ENCODE measurements at regions not wholly inside any gene's neighbourhood (a gene's known extent, or its start where the extent isn't known, plus 50 kb on each side); places are given as distances from the start of the nearest gene placed in this dataset.
"Not testable (repeated sequence)": the region's sequence is repeated elsewhere in the genome, so short reads cannot be mapped to it uniquely, and the experiment has no call there.

DNA sequence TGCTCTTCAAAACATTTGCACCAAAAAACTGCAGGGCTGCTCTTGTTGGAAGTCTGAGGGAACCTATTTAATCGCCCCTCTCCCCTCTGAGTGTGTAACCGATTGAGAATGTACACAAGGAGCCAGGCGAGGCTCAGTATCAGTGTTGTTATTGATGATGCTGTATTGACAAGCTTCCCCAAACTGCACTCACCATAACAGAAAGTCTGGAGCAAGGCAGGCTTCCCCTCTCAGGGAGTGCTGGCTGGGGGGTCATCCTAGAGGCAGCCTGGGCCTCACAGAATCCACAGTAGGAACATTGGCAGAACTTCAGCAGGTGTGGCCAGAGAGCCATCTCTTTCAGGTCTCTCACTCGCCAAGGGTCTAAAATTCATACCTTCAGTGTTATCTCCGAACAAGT lies 58.1 kb upstream of the TUNAR start:
- DNase-seq (ENCODE audit: low spot score) (no peak), FAIRE-seq (no peak)

DNA sequence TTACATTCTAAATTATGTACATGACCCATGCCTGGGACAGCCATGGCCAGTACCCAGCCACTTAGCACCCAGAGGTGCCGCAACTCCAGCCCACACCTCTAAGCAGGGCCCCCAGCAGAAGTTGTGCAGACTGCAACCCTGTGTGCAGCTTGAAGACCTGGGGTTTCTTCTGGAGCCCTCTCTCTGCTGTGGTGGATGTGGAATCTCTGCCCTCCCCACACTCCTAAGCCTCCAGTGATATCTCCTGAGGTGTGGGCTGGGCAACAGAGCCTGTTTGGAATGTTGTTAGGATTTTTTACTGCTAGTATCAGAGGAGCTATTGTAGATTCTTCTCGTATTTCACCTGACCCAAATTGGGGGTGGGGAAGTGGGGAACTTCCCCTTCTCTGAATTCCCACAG lies 59.4 kb upstream of the TUNAR start:
- FAIRE-seq, result no peak
- DNase-seq (ENCODE audit: low spot score), result no peak

DNA sequence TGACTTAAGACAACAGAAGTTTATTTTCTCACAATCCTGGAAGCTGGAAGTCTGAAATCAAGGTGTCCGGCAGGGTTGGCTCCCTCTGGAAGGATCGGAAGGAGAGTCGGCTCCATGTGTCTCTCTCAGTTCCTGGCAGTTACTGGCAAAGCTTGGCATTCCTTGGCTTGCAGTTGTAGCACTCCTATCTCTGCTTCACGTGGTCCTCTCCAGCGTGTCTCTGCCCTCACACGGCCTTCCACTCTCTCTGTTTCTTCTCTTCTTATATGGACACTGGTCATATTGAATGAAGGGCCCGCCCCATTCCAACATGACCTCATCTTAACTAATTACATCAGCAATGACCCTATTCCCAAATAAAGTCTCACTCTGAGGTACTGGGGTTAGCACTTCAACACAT lies 60.1 kb upstream of the TUNAR start:
- FAIRE-seq (no peak), DNase-seq (ENCODE audit: low spot score) (no peak)

DNA sequence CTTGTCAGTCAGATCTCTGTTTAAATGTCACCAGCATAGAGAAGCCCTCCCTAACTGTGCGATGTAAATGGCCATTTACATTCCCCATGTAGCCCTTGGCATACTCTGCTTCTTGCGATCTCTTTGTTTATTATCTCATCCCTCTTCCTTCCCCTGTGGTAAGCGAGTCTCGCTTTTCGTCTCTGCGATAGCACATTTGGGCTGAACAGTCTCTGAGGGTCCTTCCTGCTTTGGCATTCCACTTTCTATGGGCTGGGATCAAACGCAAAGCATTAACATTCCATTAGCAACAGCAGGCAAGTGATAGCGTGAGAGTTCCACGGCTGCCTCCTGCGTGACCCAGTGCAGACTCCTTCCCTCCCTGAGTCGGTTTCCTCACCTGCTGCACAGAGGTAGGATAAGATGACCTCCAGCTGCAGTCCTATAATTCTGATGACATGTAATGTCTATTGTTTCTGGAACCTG lies 61.4 kb upstream of the TUNAR start:
- DNase-seq (ENCODE audit: low spot score) (no peak), FAIRE-seq (no peak)

DNA sequence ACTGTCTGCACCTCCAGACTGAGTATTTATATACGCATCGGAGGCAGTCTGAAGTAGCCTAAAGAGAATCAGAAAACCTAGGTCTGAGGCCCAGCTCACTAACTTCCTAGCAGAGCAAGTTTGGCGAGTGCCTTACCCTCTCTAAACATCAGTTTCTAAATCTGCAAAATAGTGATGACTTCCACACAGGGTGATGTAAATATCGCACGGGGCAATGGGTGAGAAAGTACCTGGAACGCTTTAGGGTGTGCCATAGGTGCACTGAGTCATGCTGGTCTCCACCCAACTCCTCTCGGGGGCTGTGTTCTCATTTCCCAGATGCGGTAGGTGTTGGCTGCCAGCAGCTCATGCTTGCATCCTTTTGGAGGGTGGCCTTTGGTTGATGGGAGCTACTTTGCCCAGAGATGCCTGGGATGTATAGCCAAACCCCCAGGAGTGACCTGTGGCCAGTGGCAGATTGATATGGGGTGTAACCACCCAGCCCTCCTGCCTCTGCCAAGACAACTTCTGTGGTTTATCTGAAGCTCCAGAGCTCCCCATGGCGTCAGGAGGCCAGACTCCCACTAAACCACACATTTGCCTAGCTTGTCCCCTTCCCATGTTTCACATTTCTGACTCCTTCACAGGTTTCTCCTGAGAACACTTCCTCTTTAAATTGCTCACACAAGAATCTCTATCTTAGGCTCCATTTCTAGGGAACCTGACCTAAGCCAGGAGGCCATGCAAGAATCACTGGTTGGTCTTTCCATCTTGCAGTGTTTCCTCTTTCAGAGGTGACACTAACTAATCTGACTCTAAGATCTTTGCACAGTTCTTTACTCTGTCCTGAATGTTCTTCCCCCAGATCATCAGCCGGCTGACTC lies 62.0 kb upstream of the TUNAR start:
- DNase-seq (ENCODE audit: low spot score), result no peak

DNA sequence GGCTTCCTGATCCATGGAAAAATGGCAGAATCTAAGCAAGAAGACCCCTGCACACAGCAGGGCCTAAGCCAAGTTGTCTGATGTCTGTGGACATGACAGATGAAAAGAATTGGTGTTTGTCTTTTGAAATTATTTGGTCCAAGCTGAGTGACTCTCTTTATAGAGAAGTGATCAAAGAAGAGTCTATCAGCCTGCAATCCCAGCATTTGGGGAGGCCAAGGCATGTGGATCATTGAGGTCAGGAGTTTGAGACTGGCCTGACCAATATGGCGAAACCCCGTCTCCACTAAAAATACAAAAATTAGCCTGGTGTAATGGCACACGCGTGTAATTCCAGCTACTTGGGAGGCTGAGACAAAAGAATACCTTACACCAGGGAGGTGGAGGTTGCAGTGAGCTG lies 64.8 kb upstream of the TUNAR start:
- FAIRE-seq, result no peak

More for the DNA sequence above, 62.0 kb upstream of the TUNAR start:
- FAIRE-seq, result no peak

DNA sequence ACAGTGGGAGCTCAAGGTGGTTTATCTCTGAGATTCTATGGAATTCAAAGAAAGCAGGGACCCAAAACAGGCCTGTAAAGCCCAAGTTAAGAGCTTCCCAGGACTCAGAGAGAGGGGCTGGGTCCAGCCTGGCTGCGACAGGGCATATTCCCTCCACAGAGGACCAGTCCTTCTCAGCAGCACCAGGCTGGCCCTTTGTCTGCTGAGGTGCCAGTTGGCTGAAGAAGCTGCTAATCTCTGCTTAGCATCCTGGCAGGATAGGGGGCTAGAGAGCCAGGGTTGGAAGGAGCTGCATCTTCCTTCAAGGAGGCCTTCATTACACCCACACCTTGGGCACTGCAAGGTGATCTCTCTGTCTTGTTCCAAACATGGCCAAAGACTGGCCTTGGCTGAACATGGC lies 68.3 kb upstream of the TUNAR start:
- DNase-seq (ENCODE audit: low spot score), result no peak
- FAIRE-seq, result no peak

More for the DNA sequence above, 64.8 kb upstream of the TUNAR start:
- no peak for DNase-seq (ENCODE audit: low spot score)

DNA sequence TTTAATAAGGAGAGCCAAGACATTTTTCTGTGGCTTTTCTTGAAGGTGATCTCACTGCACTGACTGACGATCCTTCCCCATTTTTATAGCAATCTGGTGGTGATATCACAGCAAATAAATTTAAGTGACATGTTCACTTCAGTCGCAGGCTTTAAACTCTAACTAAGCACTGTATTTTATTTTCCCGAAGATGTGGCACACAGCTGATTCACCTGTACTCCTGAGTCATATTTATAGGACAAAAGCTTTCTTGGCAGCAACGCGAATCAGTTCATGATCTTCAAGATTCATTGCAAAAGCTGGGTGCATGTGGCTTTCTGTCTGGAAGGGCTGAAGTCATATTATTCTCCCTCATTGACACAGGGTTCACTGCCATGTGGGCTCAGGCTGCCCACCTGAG lies 79.8 kb upstream of the TUNAR start:
- DNase-seq (ENCODE audit: low spot score) (no peak), FAIRE-seq (no peak)

DNA sequence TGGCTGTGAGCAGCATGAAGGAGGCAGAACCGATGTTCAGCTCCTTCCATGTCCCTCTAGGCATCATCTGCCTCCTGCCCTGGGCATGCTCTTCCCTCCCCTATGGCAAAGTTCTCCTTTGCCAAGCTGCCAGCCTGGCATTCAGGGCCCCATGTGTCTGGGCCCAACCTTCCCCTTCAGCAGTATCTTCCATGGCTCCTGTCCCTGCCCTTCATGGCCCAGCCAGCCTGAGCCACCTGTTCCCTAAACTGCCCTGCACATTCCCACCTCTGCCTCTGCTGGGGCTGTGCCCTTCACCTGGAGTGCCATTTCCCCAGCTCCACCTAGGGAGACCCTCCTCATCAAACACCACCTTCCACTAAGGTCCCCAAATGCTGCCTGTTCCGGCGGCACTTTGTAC lies 74.0 kb upstream of the TCL1A start:
- DNase-seq (ENCODE audit: low spot score) (no peak), FAIRE-seq (no peak)

DNA sequence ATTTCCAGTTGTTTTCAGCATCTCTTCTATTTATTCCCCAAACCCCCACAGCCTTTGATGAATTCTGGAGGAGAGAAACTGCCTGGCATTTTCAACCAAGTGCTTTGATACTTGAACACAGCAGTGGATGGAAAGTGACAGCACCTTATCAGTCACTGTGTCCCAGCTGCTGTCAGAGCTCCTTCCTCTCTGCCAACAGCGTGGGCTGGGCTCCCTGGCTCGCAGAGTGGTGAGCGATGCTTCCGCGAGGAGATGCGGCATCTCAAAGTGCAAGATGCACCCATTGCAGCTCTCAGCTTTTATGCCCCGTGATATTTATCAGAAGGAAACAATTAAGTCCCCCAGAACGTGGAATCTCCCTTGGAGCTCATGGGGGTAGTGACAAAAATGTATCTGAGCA lies 72.6 kb upstream of the TCL1A start:
- FAIRE-seq, result no peak

DNA sequence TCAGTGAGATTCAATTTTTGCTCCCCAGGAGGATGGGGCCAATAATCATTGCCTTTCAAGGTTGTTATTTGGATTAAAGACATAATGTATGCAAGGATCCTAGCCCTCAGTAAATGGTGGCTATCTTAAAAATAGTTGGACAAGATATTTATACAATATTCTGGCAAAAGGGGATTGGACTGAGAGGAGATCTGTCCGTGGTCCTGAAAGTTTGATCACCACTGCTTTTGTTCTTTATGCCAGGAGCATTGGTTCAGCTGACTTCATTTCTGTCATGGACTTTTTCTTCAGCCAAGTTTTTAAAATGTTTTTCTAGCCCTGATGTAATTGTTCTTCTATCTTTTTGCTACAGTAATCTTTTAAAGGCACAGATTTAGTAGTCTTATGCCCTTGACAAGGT lies 70.2 kb upstream of the TCL1A start:
- DNase-seq (ENCODE audit: low spot score), result no peak

More for the DNA sequence above, 72.6 kb upstream of the TCL1A start:
- DNase-seq (ENCODE audit: low spot score), result no peak

DNA sequence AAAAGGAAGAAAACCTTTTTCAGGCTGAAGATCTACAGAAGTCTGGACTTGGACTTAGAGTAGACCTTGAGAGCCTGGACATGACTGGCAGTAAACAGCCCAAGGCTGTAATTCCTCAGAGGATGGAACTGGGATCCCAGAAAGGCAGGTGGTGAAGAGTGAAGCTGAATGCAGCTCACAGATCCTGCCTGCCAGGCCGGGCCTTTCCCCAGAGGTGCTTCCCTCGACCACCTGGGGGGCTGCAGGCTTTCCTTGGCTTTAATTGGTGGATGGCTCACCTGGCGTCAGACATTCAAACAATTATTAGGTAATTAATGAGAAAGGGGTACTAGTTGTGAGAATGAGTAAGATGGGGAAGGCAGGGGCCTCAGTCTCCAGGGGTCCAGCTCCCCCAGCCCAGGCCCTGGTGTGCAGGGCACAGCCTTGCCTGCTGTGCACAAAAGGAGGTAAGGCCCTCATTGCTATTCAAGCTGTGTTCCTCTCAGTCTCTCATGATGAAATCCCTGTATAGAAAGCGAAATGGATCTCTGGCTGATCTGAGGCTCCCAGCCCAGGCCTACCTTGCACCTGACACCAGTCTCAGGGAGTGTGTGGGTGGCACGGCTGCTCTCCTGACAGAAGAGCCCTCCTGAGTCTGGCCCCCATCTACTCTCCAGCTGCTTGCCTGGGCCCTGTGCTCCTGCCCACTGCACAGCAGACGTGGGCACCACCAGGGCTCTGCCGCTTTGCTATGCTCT lies 63.0 kb upstream of the TCL1A start:
- no peak for FAIRE-seq
- no peak for DNase-seq (ENCODE audit: low spot score)

More for the DNA sequence above, 70.2 kb upstream of the TCL1A start:
- no peak for FAIRE-seq

DNA sequence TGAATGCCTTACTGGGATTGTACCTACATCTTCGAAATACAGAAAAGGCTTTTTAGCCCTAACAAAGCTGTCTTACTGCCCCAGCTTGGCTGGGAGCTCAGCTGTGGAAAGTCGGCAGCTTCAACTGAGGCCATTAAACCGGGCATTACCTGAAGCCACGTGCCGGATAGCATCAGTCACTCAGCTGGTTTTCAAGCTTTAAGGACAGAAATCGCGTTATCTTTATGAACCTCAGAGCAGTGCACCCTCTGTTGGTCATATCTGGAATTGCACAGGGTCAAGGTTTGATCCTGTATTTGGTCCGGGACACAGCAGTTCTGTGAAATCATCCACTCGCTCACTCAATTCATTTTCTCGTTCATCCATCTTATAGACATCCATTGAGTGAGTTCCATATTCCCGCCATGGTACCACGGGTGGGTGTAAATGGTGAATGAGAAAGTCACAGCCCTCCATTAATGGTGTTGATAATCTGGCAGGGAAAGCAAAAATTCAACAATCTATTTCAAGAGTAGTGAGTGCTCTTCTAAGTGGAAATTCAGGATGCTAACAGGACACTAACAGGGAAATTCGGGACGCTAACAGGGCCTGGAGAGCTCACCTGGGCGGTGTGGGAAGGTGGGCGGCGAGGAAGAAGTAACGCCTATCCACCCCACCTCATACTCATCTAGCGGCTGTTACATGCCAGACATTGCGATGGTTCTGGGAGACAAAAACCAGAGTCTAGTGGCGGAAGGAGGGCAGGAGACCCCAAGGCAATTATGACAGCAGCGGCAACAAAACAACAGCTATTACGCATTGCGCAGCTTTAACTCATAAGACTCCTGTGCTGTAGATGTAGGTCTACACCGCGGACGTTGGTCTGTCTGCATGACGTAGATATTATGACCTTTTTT lies 60.6 kb upstream of the TCL1A start:
- FAIRE-seq, result no peak
- peak; percentile 3 for DNase-seq (ENCODE audit: low spot score)

DNA sequence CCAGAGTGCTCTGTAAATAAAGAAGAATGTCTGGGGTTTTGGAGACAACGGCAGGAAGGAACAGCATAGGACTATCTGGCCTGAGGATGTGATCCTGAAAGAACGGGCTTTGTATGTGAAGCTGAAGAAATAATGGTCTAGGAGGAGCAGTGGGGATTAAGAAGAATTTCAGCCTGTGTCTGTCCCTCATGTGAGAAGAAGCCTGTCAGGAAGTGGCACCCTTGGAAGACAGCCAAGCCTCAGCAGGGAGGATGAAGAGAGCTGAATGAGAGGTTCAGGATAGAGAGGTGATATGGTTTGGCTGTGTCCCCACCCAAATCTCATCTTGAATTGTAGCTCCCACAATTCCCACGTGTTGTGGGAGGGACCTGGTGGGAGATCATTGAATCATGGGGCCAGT lies 56.9 kb upstream of the TCL1A start:
- DNase-seq (ENCODE audit: low spot score), result no peak
- no peak for FAIRE-seq

DNA sequence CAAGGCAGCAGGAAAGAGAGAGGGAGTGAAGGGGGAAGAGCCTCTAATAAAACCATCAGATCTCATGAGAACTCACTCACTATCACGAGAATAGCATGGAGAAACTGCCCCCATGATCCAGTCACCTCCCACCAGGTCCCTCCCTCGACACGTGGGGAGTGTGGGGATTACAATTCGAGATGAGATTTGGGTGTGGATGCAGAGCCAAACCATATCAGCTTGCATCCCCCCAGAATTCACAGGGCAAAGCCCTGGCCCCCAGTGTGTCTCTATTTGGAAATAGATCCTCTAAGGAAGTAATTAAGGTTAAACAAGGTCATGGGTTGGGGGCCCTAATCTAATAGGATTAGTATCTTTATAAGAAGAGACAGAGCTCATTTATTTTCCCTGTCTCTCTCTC lies 56.1 kb upstream of the TCL1A start:
- FAIRE-seq (no peak), DNase-seq (ENCODE audit: low spot score) (no peak)

DNA sequence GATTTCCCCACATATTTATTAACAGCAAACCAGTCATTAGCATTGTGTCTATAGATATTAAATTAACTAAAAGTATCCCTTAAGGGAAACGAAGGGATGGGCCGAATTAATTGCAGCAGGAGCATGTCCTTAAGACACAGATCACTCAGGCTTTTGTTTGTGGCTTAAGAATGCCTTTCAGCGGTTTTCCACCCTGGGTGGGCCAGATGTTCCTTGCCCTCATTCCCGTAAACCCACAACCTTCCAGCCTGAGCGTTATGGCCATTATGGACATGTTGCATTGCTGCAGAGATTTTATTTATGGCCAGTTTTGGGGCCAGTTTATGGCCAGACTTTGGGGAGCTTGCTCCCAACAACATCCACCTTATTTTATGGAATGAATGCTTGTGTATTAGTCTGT lies 55.5 kb upstream of the TCL1A start:
- not testable (repeated sequence) for FAIRE-seq; DNase-seq (ENCODE audit: low spot score)

DNA sequence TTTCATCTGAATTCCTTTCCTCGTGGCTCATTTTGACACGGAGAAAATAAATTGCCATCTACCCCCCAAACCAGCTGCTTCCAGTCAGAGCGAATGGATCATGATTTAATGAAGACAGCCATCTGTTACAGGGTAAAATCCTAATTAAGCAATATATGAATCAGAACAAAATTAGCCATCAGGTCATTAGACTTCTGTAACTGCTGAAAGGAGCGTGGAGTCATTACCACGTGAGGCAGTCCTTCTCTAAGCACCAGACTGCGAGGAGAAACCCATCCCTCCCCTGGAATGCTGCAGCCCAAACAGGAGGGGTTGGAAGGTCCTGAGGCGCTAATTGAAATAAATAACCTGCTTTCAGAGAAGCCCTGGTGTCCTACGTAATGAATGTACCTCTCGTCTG lies 51.1 kb upstream of the TCL1A start:
- FAIRE-seq, result no peak
- no peak for DNase-seq (ENCODE audit: low spot score)

DNA sequence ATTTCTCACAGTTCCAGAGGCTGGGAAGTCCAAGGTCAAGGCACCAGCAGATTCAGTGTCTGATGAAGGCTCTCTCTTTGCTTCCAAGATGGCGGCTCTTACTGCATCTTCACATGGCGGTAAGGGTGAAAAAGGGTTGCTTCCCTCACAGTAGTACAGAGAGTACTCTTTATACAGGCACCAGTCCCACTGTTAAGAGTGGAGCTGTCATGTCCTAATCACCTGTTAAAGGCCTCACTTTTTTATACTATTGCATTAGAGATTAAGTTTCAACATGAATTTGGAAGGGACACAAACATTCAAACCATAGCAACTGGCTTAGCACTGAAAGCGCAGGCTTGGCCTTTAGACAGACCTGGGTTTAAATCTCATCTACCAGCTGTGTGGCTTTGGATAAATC lies 50.0 kb upstream of the TCL1A start:
- no peak for DNase-seq (ENCODE audit: low spot score)
- FAIRE-seq, result no peak

Measured in RCC 7860 (cell line).